Panc1 (cell line): ENCODE measurements at regions not wholly inside any gene's neighbourhood (a gene's known extent, or its start where the extent isn't known, plus 50 kb on each side); places are given as distances from the start of the nearest gene placed in this dataset.

Experiments used
- ATAC-seq: fragments of 200-7000 bp; cut with Tn5 transposase; 2 replicates; pipeline ENCODE4 v1.9.1; 2020; ENCODE audit warnings: mild to moderate bottlenecking, moderate library complexity
- BruUV-seq: library from RNA; stranded (reverse); fragments of 400-500 nt; replicated peaks from 2 replicates; lab custom pipeline; 2021; lab: Mats Ljungman, UMichigan
- CTCF ChIA-PET: fragments of 300-600 bp; sonication (Branson Sonifier 250); formaldehyde crosslinking; loops from one replicate; lab custom pipeline; 2022; ENCODE audit warnings: antibody characterized with exemption; lab: Charles Lee
- POLR2A ChIA-PET: fragments of 300-600 bp; sonication (Branson Sonifier 250); formaldehyde crosslinking; loops from one replicate; lab custom pipeline; 2022; ENCODE audit warnings: antibody characterized with exemption; lab: Charles Lee
- DNase-seq: peaks from one replicate; pipeline ENCODE4 v3.0.0-alpha.2; 2010; ENCODE audit warnings: low read depth, low spot score
- H3K27ac ChIP-seq: 2 replicates; pipeline ENCODE4 v1.5.1; 2011; ENCODE audit warnings: mild to moderate bottlenecking, low read length, inconsistent platforms
- H3K27me3 ChIP-seq: fragments of 200-500 bp; sonication (Bioruptor generic); 2 replicates; pipeline ENCODE4 v1.6.0; 2014; ENCODE audit warnings: low read length, inconsistent platforms; ENCODE audit not compliant: control insufficient read depth, insufficient read depth
- H3K36me3 ChIP-seq: fragments of 200-500 bp; sonication (Bioruptor generic); 2 replicates; pipeline ENCODE4 v1.5.1; 2014; ENCODE audit warnings: inconsistent platforms, mild to moderate bottlenecking, low read length, moderate library complexity; ENCODE audit not compliant: control insufficient read depth, insufficient read depth
- H3K4me1 ChIP-seq: 2 replicates; pipeline ENCODE4 v1.5.1; 2011; ENCODE audit warnings: inconsistent platforms, mild to moderate bottlenecking, low read length, moderate library complexity; ENCODE audit not compliant: control insufficient read depth, insufficient read depth
- H3K4me3 ChIP-seq, 2 experiments: 2 replicates each; pipeline ENCODE4 v1.5.1; 2011 to 2012; ENCODE audit warnings: low read depth in 2 of 2, low read length in 2 of 2, mild to moderate bottlenecking in 2 of 2, inconsistent platforms in 1 of 2, moderate library complexity in 1 of 2
- H3K9me3 ChIP-seq: fragments of 200-500 bp; sonication (Bioruptor generic); 2 replicates; pipeline ENCODE4 v1.5.1; 2014; ENCODE audit warnings: low read depth, mild to moderate bottlenecking, inconsistent platforms, low read length, moderate library complexity; ENCODE audit not compliant: control insufficient read depth, insufficient read depth
- POLR2AphosphoS5 ChIP-seq: IDR thresholded peaks from 2 replicates; pipeline ENCODE4 v1.6.1; 2012; ENCODE audit warnings: mild to moderate bottlenecking, low read depth, low read length, moderate library complexity
- REST ChIP-seq, 2 experiments: IDR thresholded peaks; 2 replicates each; pipeline ENCODE4 v1.6.1; 2011 to 2012; ENCODE audit warnings: low read depth in 2 of 2, control low read depth in 1 of 2, low read length in 1 of 2, mild to moderate bottlenecking in 1 of 2, moderate library complexity in 1 of 2; ENCODE audit not compliant: insufficient read depth in 1 of 2
- SIN3A ChIP-seq: IDR thresholded peaks from 2 replicates; pipeline ENCODE4 v1.6.1; 2012; ENCODE audit warnings: low read depth, mild to moderate bottlenecking, low read length, moderate library complexity, borderline replicate concordance; ENCODE audit not compliant: insufficient read depth
- TCF7L2 ChIP-seq: IDR thresholded peaks from 2 replicates; pipeline ENCODE4 v1.6.1; 2011; ENCODE audit warnings: mild to moderate bottlenecking, low read depth, low read length, inconsistent platforms
- in situ Hi-C: cut with HindIII; loops from 2 replicates; pipeline ENCODE4 v1.10.0; 2016; ENCODE audit warnings: low sequenced_read_pairs, low pct_unique_long_range_greater_than_20kb
- intact Hi-C: fragments of 100-400 bp; cut with micrococcal nuclease; formaldehyde crosslinking; loops from one replicate; pipeline ENCODE4 v1.10.0; 2022; ENCODE audit not compliant: unreplicated experiment
- TF ChIP-seq, protein P1 (sequence below): fragments of 450-650 bp; IDR thresholded peaks from 2 replicates; pipeline ENCODE4 v1.5.1; 2017; ENCODE audit warnings: mild to moderate bottlenecking

DNA sequence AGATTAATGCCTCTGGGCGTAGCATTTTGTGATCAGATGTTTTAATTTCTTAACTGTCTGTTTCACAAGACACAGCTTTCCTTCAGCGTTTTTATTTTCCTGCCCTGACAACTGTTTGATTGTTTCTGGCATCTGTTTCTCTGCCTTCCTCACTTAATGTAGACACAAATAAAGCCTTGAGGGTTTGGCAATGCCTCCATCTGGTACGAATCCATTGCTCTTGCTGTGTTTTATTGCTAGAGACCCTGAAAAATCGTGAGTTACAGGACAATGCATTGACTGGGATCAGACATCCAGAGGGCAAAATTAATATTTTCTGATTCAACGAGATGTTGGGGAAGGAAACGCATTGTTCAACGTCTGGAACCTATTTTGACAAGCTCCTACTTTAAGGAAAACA lies 363.5 kb downstream of the MRPL39 start:
- intact Hi-C loops (no loop called here), in situ Hi-C loops (no loop called here)
- Histone ChIP-seq H3K36me3 (no peaks in the 10 kb centered on the region), H3K27me3 (no peaks in the 10 kb centered on the region), H3K9me3 (peaks cover 2% of the 10 kb centered on the region; the same call in 1 of the 2 replicates), H3K4me1 (no peaks in the 10 kb centered on the region), H3K27ac (no peak overlapping the region), H3K4me3 (no peak overlapping the region)
- TF ChIP-seq, protein P1, sequence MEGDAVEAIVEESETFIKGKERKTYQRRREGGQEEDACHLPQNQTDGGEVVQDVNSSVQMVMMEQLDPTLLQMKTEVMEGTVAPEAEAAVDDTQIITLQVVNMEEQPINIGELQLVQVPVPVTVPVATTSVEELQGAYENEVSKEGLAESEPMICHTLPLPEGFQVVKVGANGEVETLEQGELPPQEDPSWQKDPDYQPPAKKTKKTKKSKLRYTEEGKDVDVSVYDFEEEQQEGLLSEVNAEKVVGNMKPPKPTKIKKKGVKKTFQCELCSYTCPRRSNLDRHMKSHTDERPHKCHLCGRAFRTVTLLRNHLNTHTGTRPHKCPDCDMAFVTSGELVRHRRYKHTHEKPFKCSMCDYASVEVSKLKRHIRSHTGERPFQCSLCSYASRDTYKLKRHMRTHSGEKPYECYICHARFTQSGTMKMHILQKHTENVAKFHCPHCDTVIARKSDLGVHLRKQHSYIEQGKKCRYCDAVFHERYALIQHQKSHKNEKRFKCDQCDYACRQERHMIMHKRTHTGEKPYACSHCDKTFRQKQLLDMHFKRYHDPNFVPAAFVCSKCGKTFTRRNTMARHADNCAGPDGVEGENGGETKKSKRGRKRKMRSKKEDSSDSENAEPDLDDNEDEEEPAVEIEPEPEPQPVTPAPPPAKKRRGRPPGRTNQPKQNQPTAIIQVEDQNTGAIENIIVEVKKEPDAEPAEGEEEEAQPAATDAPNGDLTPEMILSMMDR = no peak
- no peak for TF ChIP-seq REST (IDR thresholded peaks at IDR 0.05; ENCODE audit: insufficient read depth in 1 of 2, low read depth in 2 of 2, low read length in 1 of 2)
- TF ChIP-seq POLR2AphosphoS5 = no peak
- TF ChIP-seq TCF7L2 = no peak
- TF ChIP-seq SIN3A = no peak
- BruUV-seq = no TSS peak
- POLR2A ChIA-PET = no interaction called here
- ATAC-seq (no peak), DNase-seq (no peak)
- CTCF ChIA-PET = no interaction called here

DNA sequence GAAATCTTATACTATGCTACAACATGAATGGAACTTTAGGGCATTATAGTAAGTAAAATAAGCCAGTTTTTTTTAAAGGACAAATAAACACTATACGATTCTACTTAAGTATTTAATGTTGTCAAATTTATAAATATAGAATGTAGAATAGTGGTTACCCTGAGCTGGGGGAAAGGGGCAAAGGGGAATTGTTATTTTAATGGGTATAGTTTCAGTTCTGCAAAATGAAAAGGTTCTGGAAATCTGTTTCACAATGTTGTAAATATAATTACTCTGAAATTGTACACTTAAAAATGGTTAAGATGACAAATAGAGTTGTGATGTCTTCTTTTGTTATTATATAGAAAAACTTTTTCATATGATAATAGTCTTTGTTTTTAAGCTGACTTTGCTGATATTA lies 366.3 kb downstream of the MRPL39 start:
- Histone ChIP-seq H3K27ac (no peak overlapping the region), H3K9me3 (peaks cover 7% of the 10 kb centered on the region; the same call in 1 of the 2 replicates), H3K36me3 (no peaks in the 10 kb centered on the region), H3K27me3 (no peaks in the 10 kb centered on the region), H3K4me1 (no peaks in the 10 kb centered on the region), H3K4me3 (no peak overlapping the region)
- in situ Hi-C loops (no loop called here), intact Hi-C loops (no loop called here)
- no peak for DNase-seq
- no peak for ATAC-seq
- CTCF ChIA-PET = no interaction called here
- TF ChIP-seq POLR2AphosphoS5 = no peak
- no peak for TF ChIP-seq SIN3A
- no peak for TF ChIP-seq REST (IDR thresholded peaks at IDR 0.05; ENCODE audit: insufficient read depth in 1 of 2, low read depth in 2 of 2, low read length in 1 of 2)
- TF ChIP-seq TCF7L2 = no peak
- TF ChIP-seq, protein P1 = no peak
- BruUV-seq = no TSS peak
- POLR2A ChIA-PET = no interaction called here
